Thyroid gland (tissue), 4 donors: ENCODE measurements at regions not wholly inside any gene's neighbourhood (a gene's known extent, or its start where the extent isn't known, plus 50 kb on each side); places are given as distances from the start of the nearest gene placed in this dataset.
A peak's percentile ranks its signal among the peaks of the same experiment; 100 is the strongest.

Experiments
- DNase-seq, 2 donors: peaks; one replicate each; pipeline ENCODE4 v3.0.0-alpha.2; 2019
- H3K27ac ChIP-seq, 3 donors: fragments of 200-600 bp; sonication (generic); 1 replicate in 2 of 3; 2 replicates in 1 of 3; pipeline ENCODE4 v1.5.1; 2016 to 2019; ENCODE audit warnings: mild to moderate bottlenecking in 1 of 3, moderate library complexity in 1 of 3
- H3K27me3 ChIP-seq: fragments of 200-600 bp; sonication (generic); one replicate; pipeline ENCODE4 v1.5.1; 2019
- H3K36me3 ChIP-seq, 2 donors: fragments of 200-600 bp; sonication (generic); one replicate each; pipeline ENCODE4 v1.5.1; 2016 to 2019
- H3K4me1 ChIP-seq, 2 donors: fragments of 200-600 bp; sonication (generic); one replicate each; pipeline ENCODE4 v1.5.1; 2017 to 2019
- H3K4me3 ChIP-seq, 3 donors: fragments of 200-600 bp; sonication (generic); replicated peaks in 1 of 3; 1 replicate in 2 of 3; 2 replicates in 1 of 3; pipeline ENCODE4 v1.5.1; 2016; ENCODE audit warnings: mild to moderate bottlenecking in 1 of 3
- H3K9me3 ChIP-seq: fragments of 200-600 bp; sonication (generic); one replicate; pipeline ENCODE4 v1.5.1; 2017
- CTCF ChIP-seq, 6 experiments: fragments of 200-600 bp in 3 of 6; fragments of 450-650 bp in 3 of 6; sonication (generic) in 3 of 6; IDR thresholded peaks; one replicate each; pipeline ENCODE4 v1.5.1; 2016 to 2019; ENCODE audit warnings: antibody characterized with exemption in 6 of 6, mild to moderate bottlenecking in 2 of 6, inconsistent platforms in 1 of 6, moderate library complexity in 1 of 6
- POLR2A ChIP-seq, 2 donors: fragments of 450-650 bp; IDR thresholded peaks; one replicate each; pipeline ENCODE4 v1.6.1; 2017; ENCODE audit warnings: antibody characterized with exemption in 2 of 2, mild to moderate bottlenecking in 2 of 2, moderate library complexity in 1 of 2
- WGBS, 2 donors: methylation state at CpG; one replicate each; pipeline ENCODE4 v1.1.5; 2017; 5-methylcytosine and 5-hydroxymethylcytosine counted together
- intact Hi-C: fragments of 100-400 bp; cut with DNase I; formaldehyde crosslinking; loops from one replicate; pipeline ENCODE4 v1.15.1; 2023

GRCh38 chr1:112312879-112313278, 83.1 kb upstream of the CTTNBP2NL start:
- H3K4me3 ChIP-seq, result no peak overlapping the region
- H3K4me1 ChIP-seq, result peaks cover 0 to 7% of the 10 kb centered on the region in 2 donors
- intact Hi-C loops, result no loop called here
- no peak for DNase-seq
- no peaks in the 10 kb centered on the region for H3K36me3 ChIP-seq
- H3K9me3 ChIP-seq, result no peaks in the 10 kb centered on the region
- no peaks in the 10 kb centered on the region for H3K27me3 ChIP-seq
- no peak overlapping the region for H3K27ac ChIP-seq
- 44 to 58% methylated on average over 5 of the region's 5 CpGs for WGBS, 2 donors
- TF ChIP-seq CTCF (IDR thresholded peaks at IDR 0.05) (no peak), POLR2A (IDR thresholded peaks at IDR 0.05) (no peak)

GRCh38 chr1:112316254-112316913, 79.6 kb upstream of the CTTNBP2NL start:
- no peak for DNase-seq
- Histone ChIP-seq H3K4me3 (no peak overlapping the region), H3K36me3 (no peaks in the 10 kb centered on the region), H3K9me3 (no peaks in the 10 kb centered on the region), H3K27me3 (no peaks in the 10 kb centered on the region), H3K27ac (peak overlapping the region in 2 of 3 donors; percentile 12 to 30), H3K4me1 (peaks cover 0 to 9% of the 10 kb centered on the region in 2 donors)
- intact Hi-C loops, result no loop called here
- TF ChIP-seq POLR2A (IDR thresholded peaks at IDR 0.05) (no peak), CTCF (IDR thresholded peaks at IDR 0.05) (no peak)
- WGBS, 2 donors, result 50 to 55% methylated on average over 8 of the region's 8 CpGs

GRCh38 chr1:112317140-112317539, 78.9 kb upstream of the CTTNBP2NL start:
- Histone ChIP-seq H3K9me3 (no peaks in the 10 kb centered on the region), H3K4me1 (peaks cover 0 to 9% of the 10 kb centered on the region in 2 donors), H3K4me3 (no peak overlapping the region), H3K27me3 (no peaks in the 10 kb centered on the region), H3K36me3 (no peaks in the 10 kb centered on the region), H3K27ac (peak overlapping the region in 1 of 3 donors; percentile 12)
- intact Hi-C loops, result no loop called here
- 30 to 35% methylated on average over 2 of the region's 2 CpGs for WGBS, 2 donors
- no peak for TF ChIP-seq POLR2A (IDR thresholded peaks at IDR 0.05)
- TF ChIP-seq CTCF (IDR thresholded peaks at IDR 0.05), result no peak
- no peak for DNase-seq

- no peaks in the 10 kb centered on the region for H3K27me3 ChIP-seq
- TF ChIP-seq CTCF (IDR thresholded peaks at IDR 0.05), result no peak
- TF ChIP-seq POLR2A (IDR thresholded peaks at IDR 0.05), result no peak
- no peak overlapping the region for H3K27ac ChIP-seq
- 38 to 39% methylated on average over 6 of the region's 6 CpGs for WGBS, 2 donors
- H3K4me3 ChIP-seq, result no peak overlapping the region
- H3K4me1 ChIP-seq, result peaks cover 0 to 9% of the 10 kb centered on the region in 2 donors
- intact Hi-C loops, result no loop called here
- no peaks in the 10 kb centered on the region for H3K36me3 ChIP-seq
- H3K9me3 ChIP-seq, result no peaks in the 10 kb centered on the region
- DNase-seq, result peak in 1 of 2 donors; percentile 7
These were observed 78.4 kb upstream of the CTTNBP2NL start for GRCh38 chr1:112317611-112318062.

DNA sequence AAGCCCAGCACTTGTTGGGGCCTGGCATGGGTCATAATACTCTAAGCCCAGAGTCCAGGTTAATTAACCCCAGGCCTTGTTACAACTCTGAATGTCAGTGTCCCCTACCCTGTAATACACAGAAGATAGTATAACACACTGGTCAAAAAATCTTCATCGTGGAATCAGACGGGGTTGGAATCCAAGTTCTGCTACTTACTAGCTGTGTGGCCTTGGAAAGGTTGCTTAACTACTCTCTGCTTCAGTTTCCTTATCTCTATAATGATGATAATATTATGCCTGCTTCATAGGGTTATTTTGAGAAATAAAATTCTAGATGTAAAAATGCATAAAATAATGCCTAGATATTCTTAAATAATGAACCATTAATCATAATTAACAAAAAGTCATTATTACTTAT, 77.8 kb upstream of the CTTNBP2NL start:
- no peak overlapping the region for H3K4me3 ChIP-seq
- no peaks in the 10 kb centered on the region for H3K27me3 ChIP-seq
- H3K27ac ChIP-seq, result no peak overlapping the region
- 88 to 89% methylated on average over 2 of the region's 2 CpGs for WGBS, 2 donors
- H3K9me3 ChIP-seq, result no peaks in the 10 kb centered on the region
- intact Hi-C loops, result no loop called here
- H3K36me3 ChIP-seq, result no peaks in the 10 kb centered on the region
- peaks cover 0 to 9% of the 10 kb centered on the region in 2 donors for H3K4me1 ChIP-seq
- no peak for DNase-seq
- TF ChIP-seq POLR2A (IDR thresholded peaks at IDR 0.05) (no peak), CTCF (IDR thresholded peaks at IDR 0.05) (no peak)
